Spleen (tissue), 7 donors: ENCODE measurements at regions not wholly inside any gene's neighbourhood (a gene's known extent, or its start where the extent isn't known, plus 50 kb on each side); places are given as distances from the start of the nearest gene placed in this dataset.

Experiments
- POLR2A ChIP-seq, 3 donors: fragments of 450-650 bp; IDR thresholded peaks; one replicate each; pipeline ENCODE4 v1.5.1; 2017; ENCODE audit warnings: antibody characterized with exemption in 3 of 3, mild to moderate bottlenecking in 1 of 3
- POLR2AphosphoS5 ChIP-seq, 3 donors: sonication (generic); formaldehyde crosslinking; IDR thresholded peaks; one replicate each; pipeline ENCODE4 v1.5.1; 2017; ENCODE audit warnings: antibody characterized with exemption in 3 of 3
- TF ChIP-seq, protein P1 (sequence below), 11 experiments: fragments of 200-600 bp in 7 of 11; fragments of 450-650 bp in 4 of 11; sonication (generic) in 4 of 11; IDR thresholded peaks in 8 of 11; conservative IDR thresholded peaks in 3 of 11; 1 replicate in 7 of 11; 2 replicates in 4 of 11; pipeline versions ENCODE4 v1.4.0 to v1.8.0; 2016 to 2021; ENCODE audit warnings: antibody characterized with exemption in 11 of 11, inconsistent platforms in 4 of 11, mild to moderate bottlenecking in 1 of 11
- donor health status: DM: no; HTN: no; CAD: no; lungs with moderate emphysema.
- donor health status: DM: no; HTN: no; CAD: no.
- donor health status: DM: no; HTN: no; CAD: no.

DNA sequence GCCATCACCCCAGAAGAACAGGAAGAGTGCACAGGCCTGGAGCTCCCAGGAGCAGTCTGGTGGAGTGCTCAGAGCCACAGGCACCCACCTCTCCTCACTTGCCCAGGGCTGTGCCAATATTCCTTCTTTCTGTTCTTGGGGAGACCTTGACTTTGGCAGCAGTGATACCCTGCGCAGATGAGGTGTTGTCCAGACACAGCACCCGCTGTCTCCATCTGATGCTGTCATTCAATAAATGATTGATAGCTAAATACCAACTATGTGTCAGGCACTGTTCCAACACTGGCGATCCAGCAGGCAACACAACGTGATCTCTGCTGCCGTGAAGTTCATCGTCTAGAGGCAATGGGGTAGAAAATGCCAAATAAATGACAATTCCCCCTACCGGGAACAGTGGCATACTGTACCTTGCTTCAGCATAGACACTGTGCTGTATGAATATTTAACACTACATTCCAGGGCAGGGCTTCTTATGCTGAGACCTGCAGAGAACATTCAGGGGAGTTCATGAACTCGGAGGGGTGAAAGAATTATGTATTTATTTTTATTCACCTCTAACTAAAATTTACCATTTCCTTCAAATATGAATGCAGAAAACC, 320.5 kb upstream of the NCKAP5 start:
- TF ChIP-seq, protein P1, sequence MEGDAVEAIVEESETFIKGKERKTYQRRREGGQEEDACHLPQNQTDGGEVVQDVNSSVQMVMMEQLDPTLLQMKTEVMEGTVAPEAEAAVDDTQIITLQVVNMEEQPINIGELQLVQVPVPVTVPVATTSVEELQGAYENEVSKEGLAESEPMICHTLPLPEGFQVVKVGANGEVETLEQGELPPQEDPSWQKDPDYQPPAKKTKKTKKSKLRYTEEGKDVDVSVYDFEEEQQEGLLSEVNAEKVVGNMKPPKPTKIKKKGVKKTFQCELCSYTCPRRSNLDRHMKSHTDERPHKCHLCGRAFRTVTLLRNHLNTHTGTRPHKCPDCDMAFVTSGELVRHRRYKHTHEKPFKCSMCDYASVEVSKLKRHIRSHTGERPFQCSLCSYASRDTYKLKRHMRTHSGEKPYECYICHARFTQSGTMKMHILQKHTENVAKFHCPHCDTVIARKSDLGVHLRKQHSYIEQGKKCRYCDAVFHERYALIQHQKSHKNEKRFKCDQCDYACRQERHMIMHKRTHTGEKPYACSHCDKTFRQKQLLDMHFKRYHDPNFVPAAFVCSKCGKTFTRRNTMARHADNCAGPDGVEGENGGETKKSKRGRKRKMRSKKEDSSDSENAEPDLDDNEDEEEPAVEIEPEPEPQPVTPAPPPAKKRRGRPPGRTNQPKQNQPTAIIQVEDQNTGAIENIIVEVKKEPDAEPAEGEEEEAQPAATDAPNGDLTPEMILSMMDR (IDR thresholded peaks at IDR 0.05 in 8 of 11, conservative IDR thresholded peaks at IDR 0.05 in 3 of 11): no peak
- TF ChIP-seq POLR2A (IDR thresholded peaks at IDR 0.05) (no peak), POLR2AphosphoS5 (IDR thresholded peaks at IDR 0.05) (no peak)
